Esophagus squamous epithelium (tissue), 5 donors: ENCODE measurements at regions not wholly inside any gene's neighbourhood (a gene's known extent, or its start where the extent isn't known, plus 50 kb on each side); places are given as distances from the start of the nearest gene placed in this dataset.

Experiments used
- DNase-seq: peaks from one replicate; lab custom pipeline; 2025; lab: John Stamatoyannopoulos, UW
- H3K27ac ChIP-seq, 4 donors: fragments of 200-600 bp; sonication (generic); one replicate each; pipeline ENCODE4 v1.5.1; 2016 to 2019; ENCODE audit warnings: mild to moderate bottlenecking in 1 of 4
- H3K27me3 ChIP-seq, 4 donors: fragments of 200-600 bp; sonication (generic); 1 replicate in 3 of 4; 2 replicates in 1 of 4; pipeline versions ENCODE4 v1.5.1 to v1.6.0; 2017 to 2021; ENCODE audit warnings: antibody characterized with exemption in 1 of 4
- H3K36me3 ChIP-seq, 3 donors: fragments of 200-600 bp; sonication (generic); one replicate each; pipeline ENCODE4 v1.5.1; 2016 to 2019
- H3K4me1 ChIP-seq, 3 donors: fragments of 200-600 bp; sonication (generic); one replicate each; pipeline ENCODE4 v1.5.1; 2017 to 2019
- H3K4me3 ChIP-seq, 4 donors: fragments of 200-600 bp; sonication (generic); 1 replicate in 3 of 4; 2 replicates in 1 of 4; pipeline ENCODE4 v1.5.1; 2016 to 2019; ENCODE audit warnings: mild to moderate bottlenecking in 2 of 4, moderate library complexity in 1 of 4
- H3K9me3 ChIP-seq, 3 donors: fragments of 200-600 bp; sonication (generic); one replicate each; pipeline ENCODE4 v1.5.1; 2016 to 2019
- POLR2A ChIP-seq, 4 donors: fragments of 450-650 bp; IDR thresholded peaks; one replicate each; pipeline ENCODE4 v1.6.1; 2017; ENCODE audit warnings: antibody characterized with exemption in 4 of 4, mild to moderate bottlenecking in 4 of 4, moderate library complexity in 3 of 4
- WGBS, 2 donors: methylation state at CpG; one replicate each; pipeline ENCODE4 v1.1.5; 2018; 5-methylcytosine and 5-hydroxymethylcytosine counted together
- intact Hi-C: fragments of 100-400 bp; cut with DNase I; formaldehyde crosslinking; loops from one replicate; pipeline ENCODE4 v1.15.0; 2022
- TF ChIP-seq, protein P1 (sequence below), 6 experiments: fragments of 450-650 bp in 4 of 6; fragments of 200-600 bp in 2 of 6; sonication (generic) in 2 of 6; IDR thresholded peaks; one replicate each; pipeline ENCODE4 v1.5.1; 2016 to 2019; ENCODE audit warnings: antibody characterized with exemption in 6 of 6, mild to moderate bottlenecking in 4 of 6, moderate library complexity in 4 of 6
- donor health status: DM: yes; HTN: yes; CAD: no.

DNA sequence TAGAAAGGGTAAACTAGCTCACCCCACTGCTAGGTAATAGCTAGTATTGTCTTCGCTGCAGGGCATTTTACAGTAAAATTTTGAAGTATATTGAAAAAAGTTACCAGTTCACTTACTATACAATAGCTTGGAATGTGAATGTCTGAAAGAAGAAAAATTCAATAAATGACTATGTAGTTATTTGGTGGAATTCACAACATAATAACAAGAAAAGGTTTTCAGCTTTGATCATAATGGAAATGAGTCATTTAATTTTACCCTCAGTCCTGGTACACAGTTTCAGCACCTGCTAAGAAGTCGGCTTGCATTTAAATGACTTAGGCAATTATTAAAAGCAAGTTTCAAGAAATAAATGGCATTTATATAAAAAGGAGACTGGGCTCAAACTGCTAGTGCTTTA is 90.4 kb downstream of the NUP35 start:
- Histone ChIP-seq H3K36me3 (no peaks in the 10 kb centered on the region), H3K4me3 (no peak overlapping the region), H3K9me3 (no peaks in the 10 kb centered on the region), H3K27me3 (no peaks in the 10 kb centered on the region), H3K4me1 (no peaks in the 10 kb centered on the region), H3K27ac (no peak overlapping the region)
- intact Hi-C loops: no loop called here
- WGBS, 2 donors: 59 to 84% methylated on average over 2 of the region's 2 CpGs
- DNase-seq: no peak
- no peak for TF ChIP-seq POLR2A (IDR thresholded peaks at IDR 0.05)
- TF ChIP-seq, protein P1, sequence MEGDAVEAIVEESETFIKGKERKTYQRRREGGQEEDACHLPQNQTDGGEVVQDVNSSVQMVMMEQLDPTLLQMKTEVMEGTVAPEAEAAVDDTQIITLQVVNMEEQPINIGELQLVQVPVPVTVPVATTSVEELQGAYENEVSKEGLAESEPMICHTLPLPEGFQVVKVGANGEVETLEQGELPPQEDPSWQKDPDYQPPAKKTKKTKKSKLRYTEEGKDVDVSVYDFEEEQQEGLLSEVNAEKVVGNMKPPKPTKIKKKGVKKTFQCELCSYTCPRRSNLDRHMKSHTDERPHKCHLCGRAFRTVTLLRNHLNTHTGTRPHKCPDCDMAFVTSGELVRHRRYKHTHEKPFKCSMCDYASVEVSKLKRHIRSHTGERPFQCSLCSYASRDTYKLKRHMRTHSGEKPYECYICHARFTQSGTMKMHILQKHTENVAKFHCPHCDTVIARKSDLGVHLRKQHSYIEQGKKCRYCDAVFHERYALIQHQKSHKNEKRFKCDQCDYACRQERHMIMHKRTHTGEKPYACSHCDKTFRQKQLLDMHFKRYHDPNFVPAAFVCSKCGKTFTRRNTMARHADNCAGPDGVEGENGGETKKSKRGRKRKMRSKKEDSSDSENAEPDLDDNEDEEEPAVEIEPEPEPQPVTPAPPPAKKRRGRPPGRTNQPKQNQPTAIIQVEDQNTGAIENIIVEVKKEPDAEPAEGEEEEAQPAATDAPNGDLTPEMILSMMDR (IDR thresholded peaks at IDR 0.05): no peak

DNA sequence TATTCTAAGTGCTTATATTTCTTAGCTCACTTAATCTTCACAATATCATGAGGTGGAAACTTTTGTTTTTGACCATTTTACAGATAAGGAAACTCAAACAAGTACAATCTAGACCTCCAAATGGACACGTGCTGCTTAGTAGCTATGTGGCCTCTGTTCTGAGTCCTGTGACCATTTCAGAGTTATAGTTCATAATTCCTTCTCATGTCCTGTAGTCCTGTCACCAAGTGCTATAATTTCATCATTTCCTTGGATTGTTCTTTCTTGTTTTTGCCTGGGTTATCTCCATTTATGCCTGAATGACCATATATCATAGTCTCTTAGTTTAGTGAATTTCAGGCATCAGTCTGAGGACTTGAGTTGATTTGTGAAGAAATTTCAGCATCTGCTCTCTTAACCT is 91.7 kb downstream of the NUP35 start:
- H3K4me1 ChIP-seq: no peaks in the 10 kb centered on the region
- no peak overlapping the region for H3K4me3 ChIP-seq
- no peaks in the 10 kb centered on the region for H3K27me3 ChIP-seq
- 0 to 79% methylated on average over 1 of the region's 1 CpG for whole genome bisulfite sequencing, 2 donors
- no peak for DNase-seq
- H3K27ac ChIP-seq: no peak overlapping the region
- no peaks in the 10 kb centered on the region for H3K36me3 ChIP-seq
- TF ChIP-seq POLR2A (IDR thresholded peaks at IDR 0.05): no peak
- TF ChIP-seq, protein P1 (IDR thresholded peaks at IDR 0.05): no peak
- H3K9me3 ChIP-seq: no peaks in the 10 kb centered on the region
- intact Hi-C loops: no loop called here

DNA sequence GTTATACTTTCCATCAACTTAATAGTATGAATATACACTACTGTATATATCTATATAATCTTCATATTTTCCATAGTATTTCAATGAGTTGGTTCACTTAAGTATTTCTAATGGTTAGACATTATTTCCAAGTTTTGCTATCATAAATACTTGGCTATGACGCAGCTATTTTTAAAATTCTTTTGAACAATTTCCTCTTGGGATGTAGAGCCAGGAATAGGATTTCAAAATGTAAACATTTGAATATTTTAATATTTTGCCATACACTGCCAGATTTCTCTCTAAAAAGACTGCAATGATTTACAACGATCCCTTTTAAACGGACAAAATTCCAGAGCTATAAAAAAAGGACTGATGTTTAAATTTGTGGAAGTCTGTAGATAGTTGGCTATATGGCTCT is 95.6 kb downstream of the NUP35 start:
- 63 to 77% methylated on average over 3 of the region's 3 CpGs for WGBS, 2 donors
- no peak overlapping the region for H3K27ac ChIP-seq
- TF ChIP-seq POLR2A (IDR thresholded peaks at IDR 0.05): no peak
- TF ChIP-seq, protein P1 (IDR thresholded peaks at IDR 0.05): no peak
- no peaks in the 10 kb centered on the region for H3K4me1 ChIP-seq
- no peaks in the 10 kb centered on the region for H3K36me3 ChIP-seq
- no peak overlapping the region for H3K4me3 ChIP-seq
- no peak for DNase-seq
- no peaks in the 10 kb centered on the region for H3K27me3 ChIP-seq
- H3K9me3 ChIP-seq: no peaks in the 10 kb centered on the region
- intact Hi-C loops: no loop called here

DNA sequence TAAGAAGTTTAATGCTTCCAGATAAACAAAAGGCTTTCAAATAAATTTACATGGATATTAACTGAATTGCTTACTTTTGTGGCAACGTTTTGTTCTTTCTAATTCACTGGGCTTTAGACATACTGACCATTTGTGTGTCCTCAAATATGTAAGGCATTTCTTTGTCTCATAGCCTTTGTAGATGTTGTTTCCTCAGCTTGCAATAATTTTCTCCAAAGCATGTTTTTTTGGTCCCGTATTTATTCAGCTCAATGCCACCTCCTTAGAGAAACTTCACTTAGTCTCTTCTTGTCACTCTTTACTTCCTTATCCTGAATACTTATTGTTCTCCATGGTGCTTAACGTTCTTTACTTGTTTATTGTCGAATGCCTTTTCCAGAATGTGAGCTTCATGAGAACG is 98.5 kb downstream of the NUP35 start:
- Histone ChIP-seq H3K27ac (no peak overlapping the region), H3K9me3 (no peaks in the 10 kb centered on the region), H3K27me3 (no peaks in the 10 kb centered on the region), H3K36me3 (no peaks in the 10 kb centered on the region), H3K4me1 (no peaks in the 10 kb centered on the region), H3K4me3 (no peak overlapping the region)
- no peak for DNase-seq
- intact Hi-C loops: no loop called here
- WGBS, 2 donors: 65 to 66% methylated on average over 5 of the region's 5 CpGs
- TF ChIP-seq, protein P1 (IDR thresholded peaks at IDR 0.05): no peak
- TF ChIP-seq POLR2A (IDR thresholded peaks at IDR 0.05): no peak

DNA sequence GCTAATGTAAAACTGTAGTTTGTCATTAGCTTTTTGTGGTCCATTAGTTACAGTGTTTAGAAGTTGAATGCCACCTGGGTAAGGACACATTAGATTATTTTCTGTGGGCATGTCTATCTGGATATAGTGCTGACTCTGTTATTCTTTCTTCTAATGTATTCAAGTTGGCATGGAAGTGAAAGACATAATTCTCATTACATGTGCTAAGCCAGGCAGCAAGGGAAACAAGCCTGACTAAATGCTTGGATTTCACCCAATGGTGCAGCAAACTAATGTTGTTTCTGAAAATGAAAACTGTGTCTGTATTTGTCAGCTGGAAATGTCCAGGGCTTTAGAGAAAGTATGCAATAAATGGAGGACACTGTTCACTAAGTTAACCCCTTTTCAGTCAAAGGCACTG is 100.7 kb downstream of the NUP35 start:
- intact Hi-C loops: no loop called here

More for the DNA sequence above, 100.7 kb downstream of the NUP35 start:
- TF ChIP-seq, protein P1 (IDR thresholded peaks at IDR 0.05): no peak
- TF ChIP-seq POLR2A (IDR thresholded peaks at IDR 0.05): no peak
- DNase-seq: no peak
- Histone ChIP-seq H3K27me3 (no peaks in the 10 kb centered on the region), H3K27ac (no peak overlapping the region), H3K9me3 (no peaks in the 10 kb centered on the region), H3K4me3 (no peak overlapping the region), H3K36me3 (no peaks in the 10 kb centered on the region), H3K4me1 (no peaks in the 10 kb centered on the region)
